Activated naive CD4-positive, alpha-beta T cell treated with anti-CD3 and anti-CD28 coated beads, Interleukin-2, amount 10 ng/mL, durations not matched to agents 7 days and 5 days (primary cell): ENCODE measurements at regions not wholly inside any gene's neighbourhood (a gene's known extent, or its start where the extent isn't known, plus 50 kb on each side); places are given as distances from the start of the nearest gene placed in this dataset.
"Not testable (repeated sequence)": the region's sequence is repeated elsewhere in the genome, so short reads cannot be mapped to it uniquely, and the experiment has no call there.

Experiments used
- CTCF ChIA-PET: fragments of 350-600 bp; sonication (Branson Sonifier 250); formaldehyde crosslinking; loops from one replicate; lab custom pipeline; 2021; ENCODE audit warnings: antibody characterized with exemption; lab: Charles Lee
- DNase-seq: peaks from one replicate; pipeline ENCODE4 v3.0.0-alpha.2; 2020
- H3K27ac Mint-ChIP-seq: one replicate; pipeline ENCODE4 v1.8.0; 2021; ENCODE audit warnings: mild to moderate bottlenecking, moderate library complexity, mixed read lengths
- H3K27me3 Mint-ChIP-seq: one replicate; pipeline ENCODE4 v1.8.0; 2021; ENCODE audit warnings: mild to moderate bottlenecking, mixed read lengths
- H3K36me3 Mint-ChIP-seq: one replicate; pipeline ENCODE4 v1.8.0; 2021; ENCODE audit warnings: mixed read lengths
- H3K4me1 Mint-ChIP-seq: one replicate; pipeline ENCODE4 v1.8.0; 2021; ENCODE audit warnings: mixed read lengths
- H3K4me3 Mint-ChIP-seq: one replicate; pipeline ENCODE4 v1.8.0; 2021; ENCODE audit warnings: mild to moderate bottlenecking, moderate library complexity, mixed read lengths
- H3K9me3 Mint-ChIP-seq: one replicate; pipeline ENCODE4 v1.8.0; 2021; ENCODE audit warnings: mixed read lengths

DNA sequence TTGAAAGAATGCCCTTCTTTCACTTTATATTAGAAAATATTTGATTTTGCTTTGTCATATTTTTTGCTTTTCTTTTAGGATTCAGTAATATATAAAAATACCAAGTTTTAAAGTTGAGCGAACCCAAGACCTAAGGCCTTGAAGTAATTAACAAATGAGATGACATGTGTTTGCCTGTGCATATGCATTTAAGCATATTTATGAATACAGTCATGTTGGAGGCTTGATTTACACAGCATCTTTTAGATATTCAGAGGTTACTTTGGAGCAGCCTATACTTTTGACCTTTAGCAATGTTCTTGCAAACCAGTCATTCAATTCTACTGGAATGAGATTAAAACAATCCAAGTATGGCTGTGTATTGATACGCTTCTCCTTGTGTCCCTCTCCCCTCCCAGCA, 425.1 kb downstream of the KCNJ18 start:
- H3K36me3 Mint-ChIP-seq, H3K4me1 Mint-ChIP-seq, CTCF ChIA-PET, H3K27ac Mint-ChIP-seq, H3K27me3 Mint-ChIP-seq, H3K4me3 Mint-ChIP-seq, DNase-seq, H3K9me3 Mint-ChIP-seq: not testable (repeated sequence)

- H3K9me3 Mint-ChIP-seq, CTCF ChIA-PET, H3K27ac Mint-ChIP-seq, H3K27me3 Mint-ChIP-seq, H3K4me1 Mint-ChIP-seq, H3K4me3 Mint-ChIP-seq, H3K36me3 Mint-ChIP-seq, DNase-seq: not testable (repeated sequence)
These were observed 426.7 kb downstream of the KCNJ18 start for GRCh38 chr17:22119016-22119415.

DNA sequence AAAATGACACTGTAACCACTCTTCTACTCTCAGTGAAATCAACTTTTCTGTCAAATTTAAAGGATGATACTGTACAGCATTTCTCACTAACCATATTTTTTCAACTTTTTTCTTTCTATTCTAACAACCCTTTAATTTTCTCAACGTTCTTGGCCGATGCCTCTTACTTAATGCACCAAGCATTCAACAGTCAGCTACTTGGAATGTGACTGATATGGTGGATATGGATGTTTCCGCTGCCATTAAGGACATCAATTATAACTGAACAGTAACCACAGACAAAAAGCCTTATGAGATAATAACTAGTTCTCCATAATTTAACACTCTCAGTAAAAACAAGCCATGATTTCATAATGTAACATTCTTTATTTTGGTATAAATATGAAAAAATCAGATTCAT, 427.4 kb downstream of the KCNJ18 start:
- DNase-seq, CTCF ChIA-PET, H3K27me3 Mint-ChIP-seq, H3K4me1 Mint-ChIP-seq, H3K9me3 Mint-ChIP-seq, H3K27ac Mint-ChIP-seq, H3K4me3 Mint-ChIP-seq, H3K36me3 Mint-ChIP-seq: not testable (repeated sequence)

GRCh38 chr17:22123536-22124281, 431.4 kb downstream of the KCNJ18 start:
- CTCF ChIA-PET = no interaction called here
- H3K4me1 Mint-ChIP-seq = no peaks in the 10 kb centered on the region
- no peaks in the 10 kb centered on the region for H3K27me3 Mint-ChIP-seq
- H3K9me3 Mint-ChIP-seq = peaks cover 4% of the 10 kb centered on the region
- H3K36me3 Mint-ChIP-seq = no peaks in the 10 kb centered on the region
- H3K27ac Mint-ChIP-seq = no peak overlapping the region
- no peak overlapping the region for H3K4me3 Mint-ChIP-seq
- DNase-seq = no peak

- no peaks in the 10 kb centered on the region for H3K36me3 Mint-ChIP-seq
- H3K4me3 Mint-ChIP-seq = no peak overlapping the region
- no peak overlapping the region for H3K27ac Mint-ChIP-seq
These were observed 435.8 kb downstream of the KCNJ18 start for GRCh38 chr17:22128171-22128570.

DNA sequence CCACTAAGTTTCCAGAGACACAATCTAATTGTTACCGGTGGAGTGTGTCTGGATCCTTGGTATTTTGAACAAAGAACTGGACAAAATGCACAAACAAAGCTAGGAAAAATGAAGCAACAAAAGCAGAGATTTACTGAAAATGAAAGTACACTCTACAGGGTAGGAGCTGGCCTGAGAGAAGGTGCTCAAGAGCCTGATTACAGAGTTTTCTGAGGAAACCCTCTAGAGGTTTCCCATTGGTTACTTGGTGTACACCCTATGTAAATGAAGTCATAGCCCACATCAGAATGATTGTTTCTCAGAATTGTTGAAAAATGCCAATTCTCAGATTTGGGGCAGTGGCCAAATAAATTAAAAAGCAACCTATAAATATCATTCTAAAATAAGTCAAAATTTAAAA, 436.4 kb downstream of the KCNJ18 start:
- H3K9me3 Mint-ChIP-seq = peaks cover 25% of the 10 kb centered on the region
- H3K27ac Mint-ChIP-seq = no peak overlapping the region
- no peaks in the 10 kb centered on the region for H3K4me1 Mint-ChIP-seq
- CTCF ChIA-PET = no interaction called here
- no peaks in the 10 kb centered on the region for H3K27me3 Mint-ChIP-seq
- H3K36me3 Mint-ChIP-seq = no peaks in the 10 kb centered on the region
- no peak for DNase-seq
- H3K4me3 Mint-ChIP-seq = no peak overlapping the region

More at GRCh38 chr17:22128171-22128570, 435.8 kb downstream of the KCNJ18 start:
- Mint-ChIP-seq H3K27me3 (no peaks in the 10 kb centered on the region), H3K9me3 (peaks cover 22% of the 10 kb centered on the region), H3K4me1 (no peaks in the 10 kb centered on the region)
- CTCF ChIA-PET = no interaction called here
- DNase-seq = no peak

DNA sequence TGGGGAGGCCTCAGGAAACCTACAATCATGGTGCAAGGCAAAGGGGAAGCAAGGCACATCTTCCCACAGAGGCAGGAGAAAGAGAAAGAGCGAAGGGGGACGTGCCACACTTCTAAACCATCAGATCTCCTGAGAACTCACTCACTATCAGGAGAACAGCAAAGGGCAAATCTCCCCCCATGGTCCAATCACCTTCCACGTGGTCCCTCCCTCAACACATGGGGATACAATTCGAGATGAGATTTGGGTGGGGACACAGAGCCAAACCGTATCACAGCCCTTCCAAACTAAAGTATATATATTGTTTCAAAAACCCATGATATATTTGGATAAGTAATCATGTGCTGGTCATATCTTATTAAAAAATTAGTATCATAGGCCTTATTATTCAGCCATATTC, 437.6 kb downstream of the KCNJ18 start:
- H3K4me1 Mint-ChIP-seq, DNase-seq, CTCF ChIA-PET, H3K4me3 Mint-ChIP-seq, H3K27me3 Mint-ChIP-seq, H3K27ac Mint-ChIP-seq, H3K36me3 Mint-ChIP-seq: not testable (repeated sequence)
- peaks cover 25% of the 10 kb centered on the region for H3K9me3 Mint-ChIP-seq

GRCh38 chr17:22131740-22132139, 439.4 kb downstream of the KCNJ18 start:
- Mint-ChIP-seq H3K4me3 (no peak overlapping the region), H3K9me3 (peaks cover 34% of the 10 kb centered on the region), H3K27ac (no peak overlapping the region), H3K4me1 (no peaks in the 10 kb centered on the region), H3K27me3 (no peaks in the 10 kb centered on the region), H3K36me3 (no peaks in the 10 kb centered on the region)
- no peak for DNase-seq
- CTCF ChIA-PET = no interaction called here

DNA sequence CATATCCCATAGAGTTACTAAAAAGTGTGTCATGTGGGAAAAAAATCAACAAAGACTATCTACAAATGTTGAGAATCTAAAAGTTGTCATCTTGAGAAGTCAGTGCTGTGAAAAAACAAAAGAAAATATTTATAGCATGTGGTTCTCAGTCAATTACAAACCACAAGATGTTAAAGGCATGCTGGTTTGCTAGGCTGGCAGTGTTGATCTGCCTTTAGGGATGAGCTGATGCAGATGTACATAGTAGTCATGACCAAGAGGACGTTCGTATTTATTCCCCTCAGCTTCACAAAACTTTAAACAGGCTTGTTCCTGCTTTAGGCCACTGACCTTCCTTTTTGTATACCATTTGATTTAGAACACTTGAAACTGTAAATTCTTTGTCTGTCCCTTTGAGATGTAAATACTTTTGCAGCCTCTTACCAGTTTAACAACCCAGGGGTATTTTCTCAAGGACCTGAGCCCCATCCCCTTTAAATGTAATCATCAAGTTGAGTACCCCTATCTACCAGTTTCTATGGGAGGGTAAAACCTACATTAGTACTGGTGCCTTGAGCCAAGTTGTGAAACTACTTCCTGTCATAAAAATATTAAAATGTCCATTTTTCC, 446.6 kb downstream of the KCNJ18 start:
- H3K36me3 Mint-ChIP-seq = no peaks in the 10 kb centered on the region
- CTCF ChIA-PET = no interaction called here
- no peaks in the 10 kb centered on the region for H3K4me1 Mint-ChIP-seq
- peaks cover 9% of the 10 kb centered on the region for H3K9me3 Mint-ChIP-seq
- no peaks in the 10 kb centered on the region for H3K27me3 Mint-ChIP-seq
- no peak overlapping the region for H3K27ac Mint-ChIP-seq
- no peak for DNase-seq
- no peak overlapping the region for H3K4me3 Mint-ChIP-seq

DNA sequence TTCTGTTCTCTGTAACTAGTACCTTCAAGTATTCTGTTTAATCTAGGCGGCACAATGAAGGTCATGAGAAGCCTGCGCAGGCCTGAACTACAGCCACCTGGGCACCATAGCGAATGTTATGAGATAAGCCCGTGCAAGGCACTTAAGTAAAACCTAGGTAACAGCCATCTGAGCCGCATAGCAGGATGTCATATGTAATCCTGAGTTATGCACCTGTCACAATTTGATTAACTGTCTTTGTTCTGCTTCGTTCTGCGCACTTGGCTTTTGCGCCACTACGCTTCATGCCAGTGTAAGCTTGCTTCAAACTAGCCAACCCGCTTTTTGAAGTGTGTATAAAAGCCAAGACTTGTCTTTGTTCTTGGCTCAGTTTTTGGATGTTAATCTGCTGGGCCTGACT, 449.8 kb downstream of the KCNJ18 start:
- Mint-ChIP-seq H3K27ac (no peak overlapping the region), H3K4me3 (no peak overlapping the region), H3K36me3 (no peaks in the 10 kb centered on the region), H3K4me1 (no peaks in the 10 kb centered on the region), H3K27me3 (no peaks in the 10 kb centered on the region), H3K9me3 (peaks cover 4% of the 10 kb centered on the region)
- CTCF ChIA-PET = no interaction called here
- no peak for DNase-seq

DNA sequence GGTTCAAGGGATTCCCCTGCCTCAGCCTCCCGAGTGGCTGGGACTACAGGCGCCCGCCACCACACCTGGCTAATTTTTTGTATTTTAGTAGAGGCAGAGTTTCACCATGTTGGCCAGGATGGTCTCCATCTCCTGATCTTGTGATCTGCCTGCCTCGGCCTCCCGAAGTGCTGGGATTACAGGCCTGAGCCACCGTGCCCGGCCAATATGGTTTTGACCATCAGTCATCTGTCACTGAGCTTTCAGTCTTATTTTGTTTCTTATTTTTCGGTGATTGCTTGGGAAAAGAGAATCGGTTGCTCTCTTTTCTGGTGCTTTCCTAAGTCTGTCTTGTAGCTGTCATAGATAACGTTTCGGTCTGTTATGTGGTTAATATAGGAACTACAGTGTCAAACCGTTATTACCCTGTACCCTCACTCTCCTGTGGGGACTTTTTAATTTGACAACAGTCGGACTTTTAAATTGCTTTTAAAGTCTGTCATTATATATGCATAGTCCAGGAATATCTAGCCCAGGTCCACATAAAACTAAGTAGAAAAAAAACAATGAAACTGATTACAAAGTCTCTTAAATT, 453.4 kb downstream of the KCNJ18 start:
- H3K4me1 Mint-ChIP-seq = no peaks in the 10 kb centered on the region
- no peaks in the 10 kb centered on the region for H3K36me3 Mint-ChIP-seq
- no peak overlapping the region for H3K4me3 Mint-ChIP-seq
- peaks cover 15% of the 10 kb centered on the region for H3K9me3 Mint-ChIP-seq
- no peak for DNase-seq
- H3K27ac Mint-ChIP-seq = no peak overlapping the region
- CTCF ChIA-PET = no interaction called here
- H3K27me3 Mint-ChIP-seq = no peaks in the 10 kb centered on the region

GRCh38 chr17:22158364-22158763, 466.0 kb downstream of the KCNJ18 start:
- H3K27ac Mint-ChIP-seq = no peak overlapping the region
- no peak for DNase-seq
- no peak overlapping the region for H3K4me3 Mint-ChIP-seq
- no peaks in the 10 kb centered on the region for H3K36me3 Mint-ChIP-seq
- no peaks in the 10 kb centered on the region for H3K27me3 Mint-ChIP-seq
- no peaks in the 10 kb centered on the region for H3K4me1 Mint-ChIP-seq
- peaks cover 10% of the 10 kb centered on the region for H3K9me3 Mint-ChIP-seq
- CTCF ChIA-PET = interaction anchor here (0.9 kb wide), 1 partner anchor 10 kb away, joined by 3 read pairs; no protein-coding TSS in a partner anchor

- Mint-ChIP-seq H3K9me3 (peaks cover 1% of the 10 kb centered on the region), H3K27me3 (no peaks in the 10 kb centered on the region), H3K36me3 (no peaks in the 10 kb centered on the region), H3K4me3 (no peak overlapping the region), H3K27ac (no peak overlapping the region), H3K4me1 (no peaks in the 10 kb centered on the region)
- no peak for DNase-seq
- CTCF ChIA-PET = no interaction called here
These were observed 469.1 kb downstream of the KCNJ18 start for GRCh38 chr17:22161376-22161775.

- no peak overlapping the region for H3K27ac Mint-ChIP-seq
- H3K4me3 Mint-ChIP-seq = no peak overlapping the region
- CTCF ChIA-PET = no interaction called here
- H3K4me1 Mint-ChIP-seq = no peaks in the 10 kb centered on the region
- H3K9me3 Mint-ChIP-seq = peaks cover 17% of the 10 kb centered on the region
- H3K27me3 Mint-ChIP-seq = no peaks in the 10 kb centered on the region
- DNase-seq = no peak
- no peaks in the 10 kb centered on the region for H3K36me3 Mint-ChIP-seq
These were observed 479.3 kb downstream of the KCNJ18 start for GRCh38 chr17:22171631-22172030.

- Mint-ChIP-seq H3K27ac (no peak overlapping the region), H3K4me3 (no peak overlapping the region), H3K9me3 (peaks cover 6% of the 10 kb centered on the region), H3K27me3 (no peaks in the 10 kb centered on the region), H3K4me1 (no peaks in the 10 kb centered on the region), H3K36me3 (no peaks in the 10 kb centered on the region)
- no peak for DNase-seq
- CTCF ChIA-PET = no interaction called here
These were observed 500.8 kb downstream of the KCNJ18 start for GRCh38 chr17:22193113-22193512.
